HFF-Myc (cell line): ENCODE measurements at regions not wholly inside any gene's neighbourhood (a gene's known extent, or its start where the extent isn't known, plus 50 kb on each side); places are given as distances from the start of the nearest gene placed in this dataset.

Source experiments
- DNase-seq: peaks from one replicate; pipeline ENCODE4 v3.0.0-alpha.2; 2011; ENCODE audit warnings: low read depth; ENCODE audit errors: extremely low read depth
- H3K4me3 ChIP-seq: replicated peaks from 2 replicates; pipeline ENCODE4 v1.5.1; 2011; ENCODE audit warnings: low read depth, mild to moderate bottlenecking, control low read depth, low read length
- CTCF ChIP-seq: IDR thresholded peaks from 2 replicates; pipeline ENCODE4 v1.5.1; 2012; ENCODE audit warnings: mild to moderate bottlenecking, low read depth, low read length, control low read depth; ENCODE audit errors: missing control alignments

GRCh38 chr7:121447911-121448300 lies 51.8 kb upstream of the FAM3C start:
- no peak for TF ChIP-seq CTCF
- no peak overlapping the region for H3K4me3 ChIP-seq
- DNase-seq = no peak

DNA sequence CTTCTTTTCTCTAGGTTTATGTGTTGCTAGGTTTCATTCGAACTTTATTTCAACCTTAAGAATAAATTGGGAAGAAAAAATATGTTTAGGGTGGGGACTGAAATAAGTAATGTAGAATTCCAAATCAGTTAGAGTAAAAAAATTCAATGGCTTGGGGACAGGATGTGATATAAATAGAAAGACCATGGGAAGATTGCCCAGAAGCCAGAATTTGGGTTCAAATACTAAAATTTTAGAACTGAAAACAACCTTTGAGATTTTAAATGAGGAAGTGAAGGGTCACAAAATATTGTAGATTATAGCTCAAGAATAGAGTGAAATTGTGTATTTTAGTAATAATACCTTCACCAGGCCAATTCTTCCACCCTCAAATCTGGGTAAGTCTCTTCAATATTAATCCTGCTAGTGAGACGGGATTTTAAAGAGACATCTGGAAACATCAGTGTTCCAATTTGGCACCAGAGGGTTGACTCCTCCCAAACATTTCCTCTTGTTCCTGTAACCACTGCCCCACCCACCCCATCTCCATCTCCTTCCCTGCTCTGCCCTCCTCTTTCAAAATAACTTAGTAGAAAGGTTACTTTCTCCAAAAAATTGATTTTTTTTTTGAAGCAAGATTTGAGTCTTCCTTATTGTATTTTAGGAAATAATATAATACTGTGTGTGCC lies 51.3 kb upstream of the FAM3C start:
- DNase-seq = no peak
- TF ChIP-seq CTCF = no peak
- H3K4me3 ChIP-seq = no peak overlapping the region

DNA sequence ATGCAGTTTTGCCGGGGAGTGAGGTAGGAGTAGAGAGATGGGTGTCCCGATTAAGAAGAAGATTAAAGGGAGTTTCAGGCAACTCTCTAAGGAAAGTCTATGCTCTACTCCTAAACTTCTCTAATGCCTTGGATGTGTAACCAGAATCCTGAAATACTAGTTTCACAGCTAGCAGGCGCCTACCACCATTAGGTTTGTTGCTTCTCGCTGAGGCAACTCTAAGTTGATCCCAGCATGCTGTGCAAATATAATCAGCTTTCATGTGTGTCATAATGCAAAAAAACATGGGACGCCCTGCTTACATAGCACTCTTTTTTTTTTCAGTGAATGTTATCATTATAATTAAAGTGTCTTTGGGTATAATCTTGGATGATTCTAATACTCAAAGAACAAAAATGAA lies 50.4 kb upstream of the FAM3C start:
- no peak for DNase-seq
- H3K4me3 ChIP-seq = no peak overlapping the region
- TF ChIP-seq CTCF = no peak
